GM13976 (cell line): ENCODE measurements at regions not wholly inside any gene's neighbourhood (a gene's known extent, or its start where the extent isn't known, plus 50 kb on each side); places are given as distances from the start of the nearest gene placed in this dataset.

Experiments
- DNase-seq: peaks from one replicate; pipeline ENCODE4 v3.0.0; 2012; ENCODE audit warnings: low spot score
- in situ Hi-C: fragments of 300-500 bp; cut with MboI; formaldehyde crosslinking; loops from one replicate; pipeline ENCODE4 v1.12.0; 2022; ENCODE audit warnings: low sequenced_read_pairs, mixed read lengths, inconsistent platforms; ENCODE audit not compliant: unreplicated experiment
- TF ChIP-seq, protein P1 (sequence below): IDR thresholded peaks from 2 replicates; pipeline ENCODE4 v1.5.1; 2012; ENCODE audit warnings: borderline replicate concordance, mild to moderate bottlenecking; ENCODE audit not compliant: insufficient read depth; ENCODE audit errors: extremely low read depth, missing control alignments, control extremely low read depth

DNA sequence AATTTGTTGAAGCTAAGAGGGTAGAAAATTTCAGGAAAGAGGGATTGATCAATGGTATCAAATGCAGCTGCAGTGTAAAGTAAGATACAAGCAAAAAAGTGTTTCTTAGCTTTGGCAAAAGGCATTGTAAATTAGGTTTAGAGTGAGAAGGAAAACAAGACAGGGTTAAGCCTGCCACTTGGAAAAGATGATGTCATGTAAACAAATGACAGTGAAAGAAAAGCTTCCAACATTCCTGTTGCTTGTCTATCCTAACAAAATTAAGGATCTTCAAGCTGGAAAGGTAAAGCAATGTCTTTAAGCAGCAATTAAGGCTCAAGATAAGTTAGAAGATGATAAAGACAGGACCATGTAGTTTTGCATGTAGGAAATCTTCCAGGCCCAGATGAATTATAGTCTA lies 139.1 kb upstream of the PPP2R2B start:
- DNase-seq, result no peak
- in situ Hi-C loops, result no loop called here
- TF ChIP-seq, protein P1, sequence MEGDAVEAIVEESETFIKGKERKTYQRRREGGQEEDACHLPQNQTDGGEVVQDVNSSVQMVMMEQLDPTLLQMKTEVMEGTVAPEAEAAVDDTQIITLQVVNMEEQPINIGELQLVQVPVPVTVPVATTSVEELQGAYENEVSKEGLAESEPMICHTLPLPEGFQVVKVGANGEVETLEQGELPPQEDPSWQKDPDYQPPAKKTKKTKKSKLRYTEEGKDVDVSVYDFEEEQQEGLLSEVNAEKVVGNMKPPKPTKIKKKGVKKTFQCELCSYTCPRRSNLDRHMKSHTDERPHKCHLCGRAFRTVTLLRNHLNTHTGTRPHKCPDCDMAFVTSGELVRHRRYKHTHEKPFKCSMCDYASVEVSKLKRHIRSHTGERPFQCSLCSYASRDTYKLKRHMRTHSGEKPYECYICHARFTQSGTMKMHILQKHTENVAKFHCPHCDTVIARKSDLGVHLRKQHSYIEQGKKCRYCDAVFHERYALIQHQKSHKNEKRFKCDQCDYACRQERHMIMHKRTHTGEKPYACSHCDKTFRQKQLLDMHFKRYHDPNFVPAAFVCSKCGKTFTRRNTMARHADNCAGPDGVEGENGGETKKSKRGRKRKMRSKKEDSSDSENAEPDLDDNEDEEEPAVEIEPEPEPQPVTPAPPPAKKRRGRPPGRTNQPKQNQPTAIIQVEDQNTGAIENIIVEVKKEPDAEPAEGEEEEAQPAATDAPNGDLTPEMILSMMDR, result no peak

DNA sequence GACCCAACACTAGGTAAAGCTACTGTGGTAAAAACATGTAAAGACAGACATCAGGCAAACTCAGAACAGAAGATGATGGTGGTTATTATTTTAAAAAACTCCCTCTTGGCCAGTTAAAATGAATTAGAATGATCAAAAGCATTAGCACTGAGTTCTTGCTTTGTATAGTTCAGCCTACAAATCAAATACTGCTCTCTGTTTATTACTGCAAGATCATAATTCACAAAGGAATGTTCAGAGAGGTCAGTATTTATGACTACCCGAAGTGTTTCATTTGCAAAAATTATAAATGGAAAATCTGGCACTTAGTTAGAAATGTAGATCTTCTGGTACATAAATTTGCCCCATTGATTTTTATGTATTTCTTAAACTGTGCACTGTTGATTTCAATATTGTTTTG lies 140.3 kb upstream of the PPP2R2B start:
- TF ChIP-seq, protein P1, result no peak
- no peak for DNase-seq
- in situ Hi-C loops, result no loop called here

DNA sequence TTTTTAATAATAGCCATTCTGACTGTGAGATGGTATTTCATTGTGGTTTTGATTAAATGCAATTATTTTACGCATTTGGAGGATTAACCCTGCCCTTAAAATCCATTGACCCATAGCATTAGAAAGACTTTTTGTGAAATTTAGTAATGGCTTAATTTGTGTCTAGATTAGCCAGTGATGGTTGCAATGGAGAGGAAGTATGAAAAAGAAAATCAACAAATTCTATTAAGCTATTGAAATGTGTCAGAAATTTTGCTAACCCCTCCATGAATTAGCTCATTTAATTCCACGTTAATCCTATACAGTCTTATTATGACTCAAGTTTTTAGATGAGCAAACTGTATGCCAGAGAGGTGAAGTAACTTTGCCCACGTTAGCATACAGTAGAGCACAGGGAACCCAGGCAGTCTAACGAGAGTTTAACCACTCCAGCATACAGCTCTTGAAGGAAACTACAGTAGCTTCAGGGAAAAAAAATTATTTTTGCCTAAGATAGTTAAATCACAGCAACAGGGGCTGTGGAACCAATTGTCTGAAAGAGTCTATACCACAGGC lies 158.2 kb upstream of the PPP2R2B start:
- in situ Hi-C loops, result no loop called here
- no peak for DNase-seq
- TF ChIP-seq, protein P1, result no peak

DNA sequence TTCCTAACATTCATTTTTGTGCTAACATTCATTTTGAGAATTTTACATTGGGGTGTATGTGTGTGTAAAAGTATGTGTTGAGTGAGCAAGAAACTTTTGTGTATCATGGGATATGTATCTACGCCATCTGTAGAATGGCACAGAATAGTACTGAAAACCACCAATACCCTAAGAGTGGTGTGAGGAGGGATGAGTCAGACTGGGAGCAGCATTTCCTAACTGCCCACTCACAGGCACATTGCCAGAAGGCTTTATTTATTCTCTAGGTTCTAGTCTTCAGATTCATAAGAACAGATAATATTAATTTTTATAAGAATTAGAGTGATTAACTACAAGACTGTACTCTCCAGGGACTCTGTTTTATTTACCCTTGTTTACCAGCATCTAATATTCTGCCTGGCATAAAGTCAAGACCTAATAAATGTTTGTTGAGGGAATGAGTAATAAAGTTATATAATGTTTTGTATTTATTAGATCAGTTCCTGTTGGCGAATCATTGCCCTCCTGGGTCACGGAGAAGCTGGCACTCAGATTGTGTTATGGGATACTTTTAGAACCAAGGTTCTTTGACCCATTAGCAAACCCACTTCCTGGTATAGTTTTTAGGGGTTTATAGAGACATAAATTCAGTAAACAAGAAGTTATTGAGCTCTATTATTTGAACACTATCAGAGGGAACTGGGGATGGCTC lies 159.1 kb upstream of the PPP2R2B start:
- TF ChIP-seq, protein P1, result no peak
- DNase-seq, result no peak
- in situ Hi-C loops, result no loop called here

DNA sequence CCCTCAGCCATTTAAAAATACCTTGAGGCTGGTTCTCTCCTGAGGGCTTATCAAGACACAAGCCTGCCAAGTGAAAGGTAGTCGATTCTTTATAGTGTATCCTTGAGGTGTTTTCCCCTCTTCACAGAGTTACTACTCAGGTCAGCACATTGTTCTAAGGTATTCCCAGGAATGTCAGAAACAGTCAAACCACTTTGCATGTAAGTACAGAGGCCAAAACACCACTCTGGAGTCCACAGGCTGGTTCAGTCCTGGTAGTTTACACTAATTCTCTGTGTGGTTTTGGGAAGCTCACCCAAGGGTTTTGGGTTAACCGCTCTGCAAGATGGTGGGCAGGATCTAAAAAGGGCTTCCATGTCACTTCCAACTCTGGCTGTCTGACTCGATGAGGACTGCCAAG lies 162.3 kb upstream of the PPP2R2B start:
- DNase-seq, result no peak
- TF ChIP-seq, protein P1, result no peak
- in situ Hi-C loops, result no loop called here

DNA sequence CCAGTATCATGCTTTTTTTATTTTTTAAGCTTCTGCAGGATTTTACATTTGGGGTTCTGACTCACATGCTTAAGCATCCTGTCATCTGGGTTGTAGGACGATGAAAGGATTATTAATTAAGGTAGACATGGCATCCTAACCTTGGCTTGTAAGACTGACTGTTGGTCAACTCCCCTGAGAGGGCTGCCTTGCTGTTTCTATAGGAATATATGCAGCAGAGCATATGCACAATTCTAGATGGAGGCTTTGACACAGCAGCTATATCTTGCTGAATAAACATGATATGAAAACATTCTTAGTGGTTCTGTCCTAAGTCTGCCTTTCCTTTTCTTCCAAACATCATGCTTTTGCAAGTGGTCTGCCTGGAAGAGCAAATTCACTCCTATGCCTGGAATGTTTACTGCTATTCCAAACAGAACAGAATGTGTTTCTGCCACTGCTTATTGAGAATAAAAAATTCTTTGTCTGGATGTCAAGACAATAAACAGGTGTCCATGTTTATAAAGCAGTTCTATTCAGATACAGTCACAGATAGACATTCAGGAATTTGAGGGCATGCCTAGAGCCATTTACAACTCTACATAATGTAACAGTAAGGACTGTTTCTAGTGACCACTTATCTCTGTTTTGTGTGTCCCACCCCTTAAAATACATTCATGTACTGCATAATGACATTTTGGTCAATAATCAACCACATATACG lies 166.2 kb upstream of the PPP2R2B start:
- TF ChIP-seq, protein P1, result no peak
- in situ Hi-C loops, result no loop called here
- DNase-seq, result no peak
